Endothelial cell (in vitro differentiated cells): ENCODE measurements at regions not wholly inside any gene's neighbourhood (a gene's known extent, or its start where the extent isn't known, plus 50 kb on each side); places are given as distances from the start of the nearest gene placed in this dataset.

Experiments used
- DNase-seq: peaks from one replicate; pipeline ENCODE4 v3.0.0; 2021; ENCODE audit warnings: low spot score
- H3K27ac Mint-ChIP-seq: one replicate; pipeline ENCODE4 v1.8.0; 2021; ENCODE audit warnings: mixed read lengths, inconsistent platforms; ENCODE audit not compliant: unreplicated experiment
- H3K27me3 Mint-ChIP-seq: one replicate; pipeline ENCODE4 v1.8.0; 2021; ENCODE audit warnings: mild to moderate bottlenecking, moderate library complexity, mixed read lengths, inconsistent platforms; ENCODE audit not compliant: unreplicated experiment
- H3K36me3 Mint-ChIP-seq: one replicate; pipeline ENCODE4 v1.8.0; 2021; ENCODE audit warnings: mild to moderate bottlenecking, low read depth, mixed read lengths, inconsistent platforms; ENCODE audit not compliant: unreplicated experiment
- H3K4me1 Mint-ChIP-seq: one replicate; pipeline ENCODE4 v1.8.0; 2021; ENCODE audit warnings: mild to moderate bottlenecking, mixed read lengths, inconsistent platforms; ENCODE audit not compliant: unreplicated experiment
- H3K4me3 Mint-ChIP-seq: one replicate; pipeline ENCODE4 v1.8.0; 2021; ENCODE audit warnings: mild to moderate bottlenecking, mixed read lengths, inconsistent platforms; ENCODE audit not compliant: unreplicated experiment
- H3K9me3 Mint-ChIP-seq: one replicate; pipeline ENCODE4 v1.8.0; 2021; ENCODE audit warnings: mixed read lengths, inconsistent platforms; ENCODE audit not compliant: unreplicated experiment
- CTCF ChIP-seq: fragments of 200-600 bp; sonication (generic); IDR thresholded peaks from one replicate; pipeline ENCODE4 v1.5.0; 2021; ENCODE audit warnings: antibody characterized with exemption; ENCODE audit not compliant: unreplicated experiment

GRCh38 chr12:84356224-84356623, 556.4 kb downstream of the SLC6A15 start:
- Mint-ChIP-seq H3K4me3 (no peak overlapping the region), H3K36me3 (no peaks in the 10 kb centered on the region)

GRCh38 chr12:84355561-84355960, 557.0 kb downstream of the SLC6A15 start:
- no peak overlapping the region for H3K27ac Mint-ChIP-seq
- H3K27me3 Mint-ChIP-seq = peaks cover 2% of the 10 kb centered on the region
- H3K9me3 Mint-ChIP-seq = no peaks in the 10 kb centered on the region
- no peaks in the 10 kb centered on the region for H3K36me3 Mint-ChIP-seq
- DNase-seq = no peak
- H3K4me1 Mint-ChIP-seq = no peaks in the 10 kb centered on the region
- H3K4me3 Mint-ChIP-seq = no peak overlapping the region
- TF ChIP-seq CTCF = no peak

More at GRCh38 chr12:84356224-84356623, 556.4 kb downstream of the SLC6A15 start:
- Mint-ChIP-seq H3K9me3 (no peaks in the 10 kb centered on the region), H3K4me1 (no peaks in the 10 kb centered on the region), H3K27ac (no peak overlapping the region), H3K27me3 (peaks cover 3% of the 10 kb centered on the region)
- TF ChIP-seq CTCF = no peak
- no peak for DNase-seq

- no peaks in the 10 kb centered on the region for H3K36me3 Mint-ChIP-seq
- no peak overlapping the region for H3K27ac Mint-ChIP-seq
- no peak for TF ChIP-seq CTCF
- DNase-seq = no peak
- no peak overlapping the region for H3K4me3 Mint-ChIP-seq
- H3K9me3 Mint-ChIP-seq = no peaks in the 10 kb centered on the region
- no peaks in the 10 kb centered on the region for H3K4me1 Mint-ChIP-seq
- H3K27me3 Mint-ChIP-seq = no peaks in the 10 kb centered on the region
Measured at GRCh38 chr12:84348582-84348981, 564.0 kb downstream of the SLC6A15 start.

GRCh38 chr12:84341467-84342193, 571.0 kb downstream of the SLC6A15 start:
- no peaks in the 10 kb centered on the region for H3K36me3 Mint-ChIP-seq
- no peak overlapping the region for H3K27ac Mint-ChIP-seq
- no peaks in the 10 kb centered on the region for H3K9me3 Mint-ChIP-seq
- H3K4me1 Mint-ChIP-seq = no peaks in the 10 kb centered on the region
- no peaks in the 10 kb centered on the region for H3K27me3 Mint-ChIP-seq
- no peak overlapping the region for H3K4me3 Mint-ChIP-seq
- no peak for TF ChIP-seq CTCF
- DNase-seq = no peak

- no peak for DNase-seq
- H3K4me3 Mint-ChIP-seq = no peak overlapping the region
- H3K27me3 Mint-ChIP-seq = no peaks in the 10 kb centered on the region
- H3K36me3 Mint-ChIP-seq = no peaks in the 10 kb centered on the region
- no peak for TF ChIP-seq CTCF
- H3K4me1 Mint-ChIP-seq = no peaks in the 10 kb centered on the region
- no peaks in the 10 kb centered on the region for H3K9me3 Mint-ChIP-seq
- H3K27ac Mint-ChIP-seq = no peak overlapping the region
Measured at GRCh38 chr12:84336231-84336630, 576.4 kb downstream of the SLC6A15 start.
